ENCODE measurements at regions not wholly inside any gene's neighbourhood (a gene's known extent, or its start where the extent isn't known, plus 50 kb on each side); places are given as distances from the start of the nearest gene placed in this dataset.
"Not testable (repeated sequence)": the region's sequence is repeated elsewhere in the genome, so short reads cannot be mapped to it uniquely, and the experiment has no call there.

DNA sequence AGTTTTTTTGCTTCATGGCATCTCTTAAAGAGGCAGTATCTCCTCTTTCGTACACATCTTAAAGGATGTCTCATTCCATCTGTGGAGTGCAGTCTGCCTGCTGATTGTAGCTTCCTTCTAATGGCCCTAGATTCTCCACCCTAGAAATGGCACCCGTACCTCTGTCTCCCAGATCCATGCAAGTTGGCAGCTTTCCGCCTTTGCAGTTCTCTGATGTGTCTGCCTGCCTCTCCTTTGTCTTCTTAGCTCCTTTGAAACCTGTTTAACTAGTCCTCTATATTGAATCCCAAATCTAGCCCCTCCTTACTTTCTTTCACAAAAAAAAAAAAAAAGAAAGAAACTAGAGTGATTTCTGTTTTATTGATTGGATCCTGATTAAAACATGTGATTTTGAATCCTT lies 1025.0 kb downstream of the ZPLD1 start:
- DNase-seq (ENCODE audit: low read depth in 2 of 2), result no peak

DNA sequence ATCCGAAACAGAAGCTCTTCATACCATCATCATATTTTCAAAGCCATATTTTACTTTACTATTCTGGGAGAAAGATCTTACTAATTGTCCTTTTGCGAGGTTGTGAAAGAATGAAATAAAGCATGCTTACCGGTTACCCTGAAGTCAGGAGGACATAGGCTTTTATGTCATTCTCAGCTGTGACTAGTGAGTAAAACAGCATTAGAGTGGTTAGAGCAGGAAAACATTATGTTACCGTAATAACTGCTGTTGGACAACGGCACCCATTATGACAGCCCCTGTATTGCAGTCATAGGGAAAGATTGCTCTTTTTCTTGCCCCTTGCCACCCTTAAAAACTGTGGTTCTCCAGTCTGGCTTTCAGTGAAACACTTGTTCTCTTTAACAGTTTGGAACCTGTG lies 1035.7 kb downstream of the ZPLD1 start:
- DNase-seq (ENCODE audit: low read depth in 2 of 2), result no peak

DNA sequence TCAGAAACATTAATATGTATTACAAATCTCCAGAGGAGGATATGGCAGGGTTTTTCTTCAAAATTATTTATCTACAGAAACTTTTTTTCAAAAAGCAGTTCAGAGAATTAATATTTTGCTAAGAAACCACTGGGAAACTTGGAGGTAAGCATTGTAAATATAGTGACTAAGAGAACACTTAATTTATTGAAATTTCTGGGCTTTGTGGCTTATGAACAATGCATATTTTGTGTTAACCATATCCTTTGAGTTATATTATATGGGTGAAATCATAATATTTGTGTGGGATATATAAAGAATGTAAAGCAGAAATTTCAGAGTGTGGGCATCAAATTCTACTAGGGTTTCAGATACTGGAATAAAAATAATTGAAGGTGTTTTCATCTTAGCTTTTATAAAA lies 1059.2 kb downstream of the ZPLD1 start:
- DNase-seq (ENCODE audit: low read depth in 2 of 2), result no peak

DNA sequence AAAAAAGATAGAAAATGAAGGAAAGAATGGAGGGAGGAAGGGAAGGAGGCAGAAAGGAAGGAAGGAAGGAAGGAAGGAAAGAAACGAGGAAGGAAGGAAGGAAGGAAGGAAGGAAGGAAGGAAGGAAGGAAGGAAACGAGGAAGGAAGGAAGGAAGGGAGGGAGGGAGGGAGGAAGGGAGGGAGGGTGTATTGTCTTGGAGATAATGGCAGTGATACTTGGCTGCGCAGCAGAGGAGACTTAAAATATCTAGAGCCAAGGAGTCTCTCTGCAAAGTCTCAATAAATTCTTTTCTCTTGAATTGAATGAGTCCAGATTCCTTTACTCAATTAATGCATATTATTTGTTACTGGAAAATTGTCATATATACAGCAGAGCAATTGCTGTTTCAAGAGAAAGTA lies 1059.7 kb downstream of the ZPLD1 start:
- no peak for DNase-seq (ENCODE audit: low read depth in 2 of 2)

DNA sequence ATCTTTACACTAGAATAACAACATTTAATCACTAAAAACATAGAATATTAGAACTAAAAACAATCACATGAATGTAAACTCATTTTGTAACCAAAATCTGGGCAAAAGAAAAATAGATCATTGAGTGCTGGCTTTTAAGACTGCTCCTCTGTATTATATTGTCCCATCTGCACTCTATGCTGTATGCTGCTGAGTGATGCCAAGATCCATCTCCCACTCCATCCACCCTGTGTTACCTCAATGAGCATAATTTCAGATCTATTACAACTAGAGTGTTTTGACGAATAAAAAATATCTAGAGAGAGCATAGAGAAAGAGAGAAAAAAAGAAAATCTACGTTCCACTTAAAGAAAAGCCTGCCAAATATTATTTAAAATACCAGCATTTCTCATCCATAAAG lies 1060.4 kb downstream of the ZPLD1 start:
- DNase-seq (ENCODE audit: low read depth in 2 of 2), result no peak

DNA sequence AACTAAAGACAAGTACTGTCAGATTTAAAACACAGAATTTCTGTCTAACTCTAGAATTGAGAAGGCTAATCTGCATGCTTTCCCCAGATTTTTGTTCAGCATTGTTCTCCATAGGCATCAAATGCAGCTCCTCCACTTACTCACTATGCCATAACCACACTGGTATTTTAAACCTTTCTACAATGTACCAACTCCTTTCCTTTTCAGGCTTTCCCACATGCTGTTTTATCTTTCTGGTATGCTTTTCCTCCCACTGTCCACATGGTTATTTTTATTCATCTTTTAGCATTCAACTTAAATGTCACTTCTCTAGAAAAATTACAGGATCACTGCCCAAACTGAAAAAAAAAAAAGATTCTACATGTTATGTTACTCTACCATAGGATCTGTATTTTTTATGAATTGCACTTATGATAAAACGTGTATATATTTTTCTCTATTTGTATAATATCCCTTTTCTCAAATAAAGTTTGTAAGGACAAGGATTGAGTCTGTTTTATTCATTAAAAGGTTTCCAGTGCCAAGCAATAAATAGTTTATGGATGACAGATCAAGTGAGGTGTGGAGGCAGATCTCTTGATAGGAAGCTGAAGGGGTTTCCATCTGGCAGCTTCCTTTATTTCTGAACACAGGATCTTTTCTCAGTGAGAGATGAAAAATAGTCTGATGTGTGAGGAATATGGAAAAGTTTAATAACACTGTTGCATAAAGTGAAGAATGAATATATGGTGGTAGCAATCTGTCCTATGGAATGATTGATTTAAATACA lies 1064.5 kb downstream of the ZPLD1 start:
- DNase-seq (ENCODE audit: low read depth in 2 of 2), result no peak

DNA sequence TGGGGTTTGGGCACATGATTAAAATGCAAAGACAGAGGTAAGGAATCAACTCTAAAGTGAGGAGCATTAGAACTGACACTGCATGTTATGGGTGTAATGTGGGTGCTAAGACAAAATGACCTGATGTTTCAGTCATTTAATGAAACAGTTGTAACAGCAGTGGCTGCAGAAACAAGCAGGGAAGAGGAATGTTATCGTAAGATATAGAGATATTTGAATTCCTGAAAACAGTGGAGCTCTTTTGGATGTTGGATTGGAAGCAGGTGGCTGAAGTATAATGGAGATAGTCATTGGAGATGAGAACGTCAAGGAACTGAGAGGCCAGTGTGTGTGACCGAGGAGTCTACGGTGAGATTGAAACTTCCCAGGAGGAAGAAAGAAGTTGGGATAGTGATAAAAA lies 1065.2 kb downstream of the ZPLD1 start:
- DNase-seq (ENCODE audit: low read depth in 2 of 2), result no peak

DNA sequence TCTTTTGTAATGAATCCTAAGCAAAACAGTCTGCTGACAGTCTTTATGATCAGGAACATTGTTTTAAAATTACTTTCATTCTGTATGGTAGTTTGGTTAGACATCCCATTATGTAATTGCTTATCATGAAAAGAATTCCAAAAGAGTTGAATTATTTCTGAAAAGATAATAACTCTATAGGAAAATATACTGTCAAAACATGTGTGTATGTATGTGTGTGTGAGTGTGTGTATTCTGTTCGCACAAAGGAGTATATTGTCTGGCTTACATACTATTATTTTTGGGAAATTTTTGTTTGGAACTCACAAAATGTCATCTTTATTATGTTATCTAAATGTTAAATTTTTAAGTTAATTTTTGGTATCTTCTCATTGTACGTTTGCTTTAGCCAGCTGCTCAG lies 1075.9 kb downstream of the ZPLD1 start:
- DNase-seq (ENCODE audit: low read depth in 2 of 2), result no peak

DNA sequence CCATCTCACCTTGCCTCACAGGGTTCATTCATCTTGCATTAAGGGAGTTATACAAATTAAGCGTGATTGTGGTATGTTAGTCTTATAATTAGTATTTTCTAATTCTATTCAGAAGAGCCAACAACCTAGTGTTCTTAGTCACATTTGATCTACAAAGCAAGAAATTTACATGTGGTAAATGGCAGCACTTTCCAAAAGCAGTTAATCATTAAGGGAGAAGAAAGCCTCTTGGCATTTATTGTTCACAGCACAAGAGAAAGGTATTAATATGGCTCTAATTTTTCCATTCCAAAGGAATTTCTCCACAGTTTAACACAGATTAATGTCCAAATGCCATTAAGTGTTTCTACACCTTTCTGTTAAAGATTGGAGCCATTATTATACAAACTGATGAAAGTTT lies 1077.1 kb downstream of the ZPLD1 start:
- DNase-seq (ENCODE audit: low read depth in 2 of 2), result no peak

DNA sequence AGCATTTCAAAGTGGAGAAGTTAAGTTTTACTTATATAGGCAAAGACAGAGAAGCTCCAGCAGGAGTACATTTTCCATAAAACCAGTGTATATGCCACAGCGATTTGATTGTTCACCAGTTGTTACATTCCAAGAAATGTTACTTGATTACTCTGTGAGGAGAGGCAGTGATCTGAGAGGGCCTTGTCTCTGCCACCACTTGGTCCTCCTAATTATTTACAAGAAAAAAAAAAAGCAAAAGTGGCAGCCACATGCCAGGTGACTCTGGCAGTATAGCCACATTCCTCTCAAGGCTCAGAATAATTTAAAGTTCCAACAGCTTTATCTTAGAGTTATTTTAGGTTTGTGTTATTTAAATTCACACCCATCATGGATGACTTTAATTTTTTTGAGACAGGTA lies 1077.8 kb downstream of the ZPLD1 start:
- no peak for DNase-seq (ENCODE audit: low read depth in 2 of 2)

DNA sequence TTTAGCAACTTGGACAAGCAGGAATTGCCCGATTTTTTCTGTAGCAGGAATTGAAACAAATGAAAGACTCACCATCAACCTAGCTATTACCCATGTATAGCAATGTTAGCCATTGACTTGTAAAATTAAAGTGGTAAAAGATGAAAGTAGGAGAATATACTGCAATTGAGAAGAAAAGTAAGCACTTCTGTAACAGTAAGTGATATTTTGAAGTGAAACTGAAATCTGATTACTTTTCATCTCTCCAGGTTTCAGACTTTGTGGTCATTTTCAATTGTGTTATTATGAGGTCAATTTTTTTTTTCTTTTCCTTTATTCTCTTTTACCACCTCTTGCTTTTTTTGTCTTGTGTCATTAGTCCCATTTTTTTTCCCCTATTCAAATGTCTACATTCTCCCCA lies 1078.2 kb downstream of the ZPLD1 start:
- DNase-seq (ENCODE audit: low read depth in 2 of 2), result no peak

DNA sequence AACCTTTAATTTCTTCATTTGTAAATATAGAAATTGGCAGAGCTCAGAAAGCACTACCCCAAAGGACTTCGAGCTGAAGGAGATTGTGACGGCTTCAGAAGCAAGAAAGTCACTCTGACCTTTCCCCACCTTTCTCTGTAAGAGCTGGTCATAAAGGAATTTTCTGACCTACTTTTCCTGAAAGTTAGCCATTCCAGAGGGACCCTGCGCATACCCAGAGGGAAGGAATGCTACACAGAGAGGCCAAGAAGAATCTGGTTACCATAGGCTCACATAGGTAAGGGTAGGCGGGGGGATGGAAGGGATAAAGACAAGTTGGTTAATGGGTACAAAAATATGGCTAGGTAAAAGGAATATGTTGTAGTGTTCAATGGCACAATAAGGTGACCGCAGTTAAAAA lies 1080.3 kb downstream of the ZPLD1 start:
- no peak for DNase-seq (ENCODE audit: low read depth in 2 of 2)

DNA sequence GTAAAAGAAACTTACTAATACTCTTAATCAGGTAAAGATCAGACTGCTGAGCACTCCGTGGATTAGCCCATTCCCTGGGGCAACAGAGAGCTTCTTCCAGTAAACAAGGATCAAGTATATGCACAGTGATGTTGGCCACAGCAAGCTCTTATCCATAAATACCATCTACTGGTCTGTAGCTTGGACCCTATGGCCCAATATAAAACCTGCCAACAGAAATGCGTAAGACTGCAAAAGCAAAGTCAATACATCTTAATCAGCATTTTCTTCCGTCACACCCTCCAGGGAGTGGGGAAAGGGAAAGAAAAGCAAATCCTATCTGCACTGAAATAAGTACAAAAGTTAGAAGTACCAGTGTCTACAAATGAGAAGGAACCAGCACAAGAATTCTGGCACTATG lies 1082.1 kb downstream of the ZPLD1 start:
- DNase-seq (ENCODE audit: low read depth in 2 of 2), result no peak

DNA sequence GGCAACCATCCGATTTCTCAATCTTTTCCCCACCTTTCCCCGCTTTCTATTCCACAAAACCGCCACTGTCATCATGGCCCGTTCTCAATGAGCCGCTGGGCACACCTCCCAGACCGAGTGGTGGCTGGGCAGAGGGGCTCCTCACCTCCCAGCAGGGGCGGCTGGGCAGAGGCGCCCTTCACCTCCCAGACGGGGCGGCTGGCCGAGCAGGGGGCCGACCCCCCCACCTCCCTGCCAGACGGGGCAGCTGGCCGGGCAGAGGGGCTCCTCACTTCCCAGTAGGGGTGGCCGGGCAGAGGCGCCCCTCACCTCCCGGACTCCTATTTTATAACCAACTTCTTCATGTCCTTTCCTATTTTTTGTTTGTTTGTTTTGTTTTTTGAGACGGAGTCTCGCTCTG lies 1096.5 kb downstream of the ZPLD1 start:
- not testable (repeated sequence) for DNase-seq (ENCODE audit: low read depth in 2 of 2)

DNA sequence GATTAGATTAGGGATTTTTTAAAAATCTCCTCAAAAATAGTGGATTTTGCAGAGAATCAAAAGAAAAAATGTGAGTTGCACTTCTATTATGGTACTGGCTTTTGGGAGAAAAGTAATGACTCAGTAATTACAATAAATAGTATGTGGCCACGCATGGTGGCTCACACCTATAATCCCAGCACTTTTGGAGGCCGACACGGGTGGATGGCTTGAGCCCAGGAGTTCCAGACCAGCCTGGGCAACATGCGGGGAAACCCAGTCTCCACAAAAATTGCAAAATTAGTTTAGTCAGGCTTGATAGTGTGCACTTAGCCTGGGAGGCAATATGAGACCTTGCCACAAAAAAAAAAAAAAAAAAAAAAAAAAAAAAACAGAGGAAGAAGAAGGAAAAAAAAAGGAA lies 1098.2 kb downstream of the ZPLD1 start:
- no peak for DNase-seq (ENCODE audit: low read depth in 2 of 2)

DNA sequence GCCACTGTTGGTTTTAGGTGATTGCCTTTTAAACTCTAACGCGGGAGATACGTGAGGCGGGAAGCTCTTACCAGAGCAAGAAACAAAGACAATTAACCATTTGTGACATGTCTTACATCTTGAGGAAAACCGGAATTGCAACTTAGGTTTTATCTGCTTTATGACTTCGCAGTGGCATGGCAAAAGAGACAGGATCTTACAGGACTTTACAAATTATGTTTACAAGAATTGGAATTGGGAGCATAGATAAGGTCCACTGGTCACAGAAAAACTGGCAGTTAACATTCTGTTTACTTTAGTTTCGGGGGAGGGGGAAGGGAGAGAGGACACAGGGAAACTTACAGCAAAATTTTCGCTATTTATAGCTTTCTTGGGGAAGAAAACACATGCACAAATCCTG lies 1119.6 kb downstream of the ZPLD1 start:
- no peak for DNase-seq (ENCODE audit: low read depth in 2 of 2)

DNA sequence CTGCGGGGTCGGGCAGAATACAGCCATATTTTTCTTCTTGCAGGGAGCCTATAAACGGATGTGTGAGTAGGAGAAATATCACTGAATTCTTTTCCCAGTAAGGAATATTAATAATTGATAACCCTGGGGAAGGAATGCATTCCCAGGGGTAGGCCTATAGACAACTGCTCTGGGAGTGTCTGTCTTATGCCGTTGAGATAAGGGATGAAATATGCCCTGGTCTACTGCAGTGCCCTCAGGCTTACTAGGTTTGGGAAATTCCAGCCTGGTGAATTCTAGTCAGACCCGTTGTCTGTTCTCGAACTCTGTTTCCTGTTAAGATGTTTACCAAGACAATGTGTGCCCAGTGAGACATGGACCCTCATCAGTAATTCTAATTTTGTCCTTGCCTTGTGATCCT lies 1129.3 kb downstream of the ZPLD1 start:
- not testable (repeated sequence) for DNase-seq (ENCODE audit: low read depth in 2 of 2)

DNA sequence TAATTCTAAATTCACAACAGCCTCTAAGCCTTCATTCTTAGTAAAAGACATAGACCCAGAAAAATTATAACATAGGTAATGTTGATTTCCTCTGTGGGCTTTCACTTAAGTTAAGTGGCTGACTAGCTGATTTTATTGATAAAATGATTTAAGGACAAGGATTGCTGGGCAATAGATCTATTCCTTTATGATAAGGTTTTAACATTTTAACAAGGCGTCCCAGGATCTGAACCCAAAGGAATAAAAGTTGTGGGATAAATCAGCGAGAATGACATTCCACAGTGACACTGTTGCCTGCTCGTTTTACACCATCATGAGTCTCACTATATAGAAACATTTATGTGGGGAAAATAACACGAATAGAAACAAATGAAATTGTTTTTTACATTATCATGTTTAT lies 1151.0 kb downstream of the ZPLD1 start:
- DNase-seq (ENCODE audit: low read depth in 2 of 2), result no peak

DNA sequence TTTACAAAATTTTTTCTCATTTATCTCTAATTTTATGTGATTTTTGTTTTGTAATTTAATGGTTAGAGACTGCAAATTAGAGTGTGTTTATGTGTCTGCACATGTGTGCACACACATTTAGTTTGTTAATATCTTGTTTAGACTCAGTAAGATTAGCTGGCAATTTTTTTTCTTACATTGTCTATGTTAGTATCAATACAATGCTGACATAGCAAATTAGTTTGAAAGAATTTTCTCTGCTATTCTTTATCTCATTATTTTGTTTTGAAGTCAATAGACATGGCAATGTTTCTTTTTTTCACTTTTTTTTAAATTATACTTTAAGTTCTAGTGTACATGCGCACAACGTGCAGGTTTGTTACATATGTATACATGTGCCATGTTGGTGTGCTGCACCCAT lies 1155.0 kb downstream of the ZPLD1 start:
- DNase-seq (ENCODE audit: low read depth in 2 of 2), result no peak

DNA sequence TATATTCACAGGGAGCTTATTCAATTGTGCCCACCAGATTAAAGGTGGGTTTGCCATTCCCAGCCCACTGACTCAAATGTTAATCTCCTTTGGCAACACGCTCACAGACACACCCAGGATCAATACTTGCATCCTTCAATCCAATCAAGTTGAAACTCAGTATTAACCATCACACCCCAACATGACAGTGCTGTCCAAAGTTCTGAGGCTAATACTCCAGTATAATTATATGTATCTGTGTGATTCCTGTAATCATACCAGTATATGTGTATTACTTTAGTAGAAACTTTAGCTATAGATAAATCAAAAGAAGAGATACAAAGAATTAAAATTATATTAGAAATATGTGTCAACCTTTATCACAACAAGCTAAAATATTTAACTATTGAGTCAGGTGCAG lies 1166.0 kb downstream of the ZPLD1 start:
- DNase-seq (ENCODE audit: low read depth in 2 of 2), result no peak

DNA sequence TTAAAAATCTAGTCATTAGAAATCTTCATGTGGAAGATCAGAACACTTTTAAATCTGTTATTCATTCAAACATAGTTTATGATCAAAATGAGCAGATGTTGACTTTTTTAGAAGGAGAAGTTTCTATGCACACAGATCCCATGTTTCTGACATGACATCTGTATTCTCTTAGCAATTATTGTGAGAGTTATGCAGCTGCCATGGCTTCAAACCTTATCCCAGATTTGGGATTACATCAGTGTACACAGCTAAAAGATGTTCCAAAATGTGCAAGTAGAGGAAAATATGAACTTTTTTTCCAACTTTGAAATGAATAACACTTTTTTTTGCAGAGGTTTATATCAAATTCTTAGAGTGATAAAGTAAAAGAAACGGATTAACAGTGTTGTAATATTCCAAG lies 1166.9 kb downstream of the ZPLD1 start:
- no peak for DNase-seq (ENCODE audit: low read depth in 2 of 2)

DNA sequence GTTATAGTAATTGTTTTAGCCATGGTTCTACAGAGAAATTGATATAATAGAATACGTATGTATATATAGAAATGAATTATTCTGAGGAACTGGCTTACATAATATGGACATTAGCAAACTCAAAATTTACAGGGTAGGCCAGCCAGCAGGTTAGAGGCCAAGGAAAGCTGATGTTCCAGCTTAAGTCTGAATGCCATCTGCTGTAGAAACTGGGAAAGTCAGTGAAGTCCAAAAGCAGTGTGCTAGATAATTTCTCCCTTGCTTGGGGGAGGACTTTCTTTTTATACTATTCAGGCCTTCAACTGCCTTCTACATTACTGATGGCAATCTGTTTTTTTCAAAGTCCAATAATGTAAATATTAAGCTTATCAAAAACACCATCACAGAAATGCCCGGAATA lies 1174.7 kb downstream of the ZPLD1 start:
- no peak for DNase-seq (ENCODE audit: low read depth in 2 of 2)

DNA sequence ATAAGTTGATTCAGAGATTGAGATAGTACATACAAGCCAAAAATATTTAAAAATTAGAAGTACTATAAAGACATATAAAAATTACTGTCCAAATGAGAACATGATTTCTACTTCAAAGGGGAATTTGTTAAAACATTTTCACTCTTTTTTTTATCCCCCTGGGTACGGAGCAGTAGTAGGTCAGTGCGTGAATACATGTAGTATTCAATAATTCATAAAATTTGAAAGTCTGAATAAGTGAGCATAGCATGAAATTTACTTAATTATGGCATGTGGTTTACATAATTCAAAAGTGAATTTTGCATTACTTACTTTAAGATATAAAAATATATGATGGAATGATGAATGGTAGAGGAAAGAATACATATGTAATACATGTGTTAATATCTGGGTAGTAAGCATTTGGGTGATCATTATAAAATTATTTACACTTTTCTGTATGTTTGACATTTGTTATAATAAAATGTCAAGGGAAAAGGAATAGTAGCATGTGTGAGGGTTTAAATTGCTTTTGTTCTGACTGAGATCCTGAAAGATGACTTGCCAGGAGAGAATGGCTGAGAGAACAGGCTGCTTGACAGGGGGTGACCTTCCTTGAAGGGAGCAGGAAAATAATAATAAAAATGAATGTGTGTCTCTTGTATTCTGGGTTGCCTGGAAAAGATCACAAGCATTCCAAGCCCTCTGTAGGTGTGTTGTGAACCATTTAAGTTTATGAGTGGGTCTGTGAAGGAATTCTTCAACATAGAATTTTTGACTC lies 1178.8 kb downstream of the ZPLD1 start:
- no peak for DNase-seq (ENCODE audit: low read depth in 2 of 2)

Data from lung microvascular endothelial cell (primary cell).